HG03139 (cell line): ENCODE measurements at regions not wholly inside any gene's neighbourhood (a gene's known extent, or its start where the extent isn't known, plus 50 kb on each side); places are given as distances from the start of the nearest gene placed in this dataset.
"Not testable (repeated sequence)": the region's sequence is repeated elsewhere in the genome, so short reads cannot be mapped to it uniquely, and the experiment has no call there.

Experiments used
- ATAC-seq: cut with Tn5 transposase; IDR thresholded peaks from one replicate; pipeline ENCODE4 v1.9.1; 2021; ENCODE audit not compliant: unreplicated experiment

DNA sequence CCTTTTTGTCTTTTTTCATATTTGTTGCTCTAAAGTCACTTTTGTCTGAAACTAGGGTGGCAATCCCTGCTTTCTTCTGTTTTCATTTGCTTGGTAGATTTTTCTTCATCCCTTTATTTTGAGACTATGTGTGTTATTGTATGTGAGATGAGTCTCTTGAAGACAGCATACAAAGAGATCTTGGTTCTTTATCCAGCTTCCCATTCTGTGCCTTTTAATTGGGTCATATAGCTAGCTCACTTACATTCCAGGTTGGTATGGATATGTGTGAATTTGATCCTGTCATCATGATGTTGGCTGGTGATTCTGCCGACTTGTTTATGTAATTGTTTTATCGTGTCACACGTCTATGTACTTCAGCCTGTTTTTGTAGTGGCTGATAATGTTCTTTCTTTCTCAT, 267.7 kb upstream of the MGAT4C start:
- ATAC-seq = no peak

DNA sequence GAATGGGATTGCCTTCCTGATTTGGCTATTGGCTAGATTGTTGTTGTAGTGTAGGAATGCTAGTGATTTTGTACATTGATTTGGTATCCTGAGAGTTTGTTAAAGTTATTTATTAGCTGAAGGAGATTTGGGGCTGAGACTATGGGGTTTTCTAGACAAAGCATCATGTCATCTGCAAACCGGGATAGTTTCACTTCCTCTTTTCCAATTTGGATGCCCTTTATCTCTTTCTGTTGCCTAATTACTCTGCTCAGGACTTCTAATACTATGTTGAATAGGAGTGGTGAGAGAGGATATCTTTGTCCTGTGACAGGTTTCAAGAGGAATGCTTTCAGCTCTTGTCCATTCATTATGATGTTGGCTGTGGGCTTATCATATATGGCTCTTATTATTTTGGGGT, 265.7 kb upstream of the MGAT4C start:
- no peak for ATAC-seq

DNA sequence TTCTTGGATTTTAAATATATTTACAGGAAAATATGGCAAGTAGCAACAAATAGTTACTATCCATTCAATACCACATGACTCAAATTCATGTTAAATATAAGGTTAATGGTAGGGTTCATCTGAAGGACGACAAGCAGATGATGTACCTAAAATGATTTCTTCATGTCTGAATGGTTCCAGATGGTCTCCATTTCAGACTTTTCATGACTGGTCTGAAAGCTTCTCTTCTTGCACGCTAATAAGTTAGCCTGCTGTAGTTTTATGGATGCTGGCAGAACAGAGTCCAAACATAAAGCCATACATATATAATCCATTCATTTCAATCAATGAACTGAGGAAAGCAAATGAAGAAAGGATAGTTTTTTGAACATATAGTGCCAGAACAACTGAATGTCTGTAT, 257.0 kb upstream of the MGAT4C start:
- ATAC-seq = no peak

DNA sequence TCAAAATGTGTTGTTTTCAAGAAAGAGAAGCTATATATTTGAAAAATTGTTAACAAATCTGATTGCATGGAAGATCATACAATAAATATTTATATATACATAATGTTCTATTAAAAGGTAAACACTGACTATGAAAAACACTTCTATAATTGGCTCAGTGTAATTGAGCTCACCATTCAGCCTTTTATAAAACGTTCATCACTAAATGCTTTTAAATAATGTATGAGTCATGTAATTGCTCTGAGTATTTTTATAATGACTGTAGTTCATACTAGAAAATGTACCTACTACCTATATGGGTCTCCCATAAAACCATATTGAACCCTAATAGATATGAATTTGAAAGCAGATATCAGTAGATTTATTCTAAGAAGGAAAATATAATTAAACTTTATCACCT, 240.4 kb upstream of the MGAT4C start:
- no peak for ATAC-seq

DNA sequence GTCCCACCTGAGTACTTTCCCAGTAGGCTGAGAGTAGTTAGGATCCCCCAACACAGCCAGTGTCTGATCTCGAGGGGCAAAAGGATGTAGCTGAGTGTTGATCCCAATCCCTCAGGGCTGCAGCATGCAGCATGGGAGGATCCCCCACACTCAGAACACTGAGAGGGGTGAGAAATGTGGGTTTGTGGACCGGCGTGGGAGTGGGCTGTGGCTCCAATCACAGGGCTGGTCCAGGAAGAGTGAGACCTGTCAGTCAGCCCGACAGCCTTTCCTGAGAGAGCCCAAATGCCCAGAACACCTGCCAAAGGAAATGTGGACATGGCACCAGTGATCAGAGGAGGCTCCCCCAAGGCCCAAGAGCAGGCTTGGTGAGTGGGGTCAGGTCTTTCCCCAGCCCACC, 228.3 kb upstream of the MGAT4C start:
- ATAC-seq = no peak

DNA sequence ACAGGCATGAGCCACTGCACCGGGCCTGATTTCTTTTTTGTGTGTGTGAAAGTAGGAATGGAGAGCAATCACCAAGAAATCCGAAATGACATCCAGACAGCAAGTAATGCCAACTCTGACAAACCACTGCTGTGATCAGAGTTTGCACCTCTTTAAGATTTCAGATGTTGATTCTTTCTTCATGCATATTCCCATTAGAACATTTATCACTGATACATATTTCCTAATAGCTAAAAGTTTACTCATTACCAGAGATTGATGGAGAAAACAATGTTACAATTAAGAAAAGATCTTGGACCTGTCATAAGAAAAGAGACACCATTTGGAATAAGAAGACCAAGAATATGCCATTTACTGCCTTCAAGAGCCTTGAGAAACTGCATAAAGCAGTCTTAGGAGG, 217.0 kb upstream of the MGAT4C start:
- no peak for ATAC-seq

DNA sequence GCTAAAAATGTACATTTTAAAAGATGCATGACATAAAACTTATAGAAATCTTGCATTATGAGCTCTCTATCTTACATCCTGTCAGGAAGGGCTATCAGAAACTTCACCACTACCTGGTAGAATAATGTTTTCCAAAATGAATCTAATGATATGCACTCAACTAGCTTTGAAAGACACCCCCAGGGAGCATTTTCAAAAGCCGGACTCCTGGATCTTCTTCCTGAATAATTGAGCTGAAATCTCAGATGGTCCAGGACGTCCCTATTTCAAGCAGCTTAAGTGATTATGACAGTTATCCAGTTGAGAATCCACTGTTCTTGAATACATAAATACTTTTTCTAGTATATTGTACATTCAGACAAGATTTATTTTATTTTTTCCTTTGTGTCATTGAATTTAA, 200.6 kb upstream of the MGAT4C start:
- no peak for ATAC-seq

DNA sequence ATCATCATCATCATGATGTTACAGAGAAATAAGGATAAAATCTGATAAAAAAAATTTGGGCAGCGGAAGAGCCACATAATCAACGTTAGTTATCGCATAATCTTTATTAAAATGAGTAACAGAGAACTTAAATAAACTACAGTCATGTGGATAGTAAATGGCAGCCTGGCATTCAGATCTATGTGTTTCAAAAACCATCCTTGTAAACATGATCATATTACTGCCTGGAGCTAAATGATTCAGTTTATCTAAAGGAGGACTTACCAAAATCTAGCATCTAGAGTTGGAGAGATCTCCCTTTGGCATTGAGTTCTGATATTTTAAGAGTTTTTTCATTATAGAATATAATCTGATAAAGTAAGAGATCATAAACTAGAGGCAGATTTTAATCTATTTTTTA, 200.1 kb upstream of the MGAT4C start:
- ATAC-seq = no peak

DNA sequence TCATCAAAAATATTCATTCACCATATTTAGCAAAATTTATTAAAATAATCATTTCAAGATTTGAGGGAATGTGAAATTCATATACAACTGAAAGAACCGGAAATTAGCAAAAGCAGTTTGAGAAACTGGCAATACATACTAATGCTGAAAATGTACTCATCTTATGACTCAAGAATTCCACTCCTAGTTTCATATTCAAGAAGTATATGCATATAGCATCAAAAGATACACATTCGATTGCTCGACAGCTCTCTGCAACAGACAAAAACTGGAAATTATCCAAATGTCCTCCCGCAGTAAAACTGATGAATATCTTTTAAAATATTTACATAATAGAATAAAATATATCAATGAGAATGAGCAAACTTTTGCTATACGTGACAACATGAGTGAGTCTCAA, 189.2 kb upstream of the MGAT4C start:
- no peak for ATAC-seq

DNA sequence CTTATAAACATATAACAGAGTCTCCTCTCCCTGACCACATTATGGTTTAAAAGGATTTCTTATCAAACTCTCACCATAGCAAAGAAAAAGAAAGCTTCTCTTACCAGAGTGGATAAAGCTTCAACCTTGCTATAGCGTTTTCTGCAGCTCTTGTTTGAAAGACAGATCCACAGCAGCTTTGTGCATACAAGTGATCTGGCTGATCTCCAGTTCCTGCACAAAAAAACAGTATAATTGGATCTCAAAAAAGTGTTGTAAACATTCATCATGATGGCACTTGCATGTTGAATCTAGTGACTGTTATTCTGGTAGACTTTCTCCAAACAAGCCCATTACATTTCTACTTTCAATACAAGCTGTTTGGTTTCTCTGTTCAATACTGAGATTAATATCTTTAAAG, 178.9 kb upstream of the MGAT4C start:
- ATAC-seq = no peak

DNA sequence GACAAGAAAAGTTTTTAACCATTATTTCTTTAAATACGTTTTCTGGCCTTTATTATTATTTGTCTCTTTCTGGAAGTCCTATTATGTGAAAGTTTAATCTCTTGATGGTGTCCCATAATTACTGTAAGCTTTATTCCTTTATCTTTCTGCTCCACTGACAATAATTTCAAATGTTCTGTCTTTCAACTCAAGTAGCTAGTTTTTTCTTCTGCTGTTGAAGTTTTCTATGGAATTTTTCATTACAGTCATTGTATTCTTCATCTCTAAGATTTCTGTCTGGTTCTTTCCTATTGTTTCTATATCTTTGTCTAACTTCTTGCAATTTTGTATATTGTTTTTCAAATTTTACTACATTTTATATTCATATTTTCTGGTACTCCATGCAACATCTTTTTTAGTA, 173.6 kb upstream of the MGAT4C start:
- ATAC-seq = no peak

DNA sequence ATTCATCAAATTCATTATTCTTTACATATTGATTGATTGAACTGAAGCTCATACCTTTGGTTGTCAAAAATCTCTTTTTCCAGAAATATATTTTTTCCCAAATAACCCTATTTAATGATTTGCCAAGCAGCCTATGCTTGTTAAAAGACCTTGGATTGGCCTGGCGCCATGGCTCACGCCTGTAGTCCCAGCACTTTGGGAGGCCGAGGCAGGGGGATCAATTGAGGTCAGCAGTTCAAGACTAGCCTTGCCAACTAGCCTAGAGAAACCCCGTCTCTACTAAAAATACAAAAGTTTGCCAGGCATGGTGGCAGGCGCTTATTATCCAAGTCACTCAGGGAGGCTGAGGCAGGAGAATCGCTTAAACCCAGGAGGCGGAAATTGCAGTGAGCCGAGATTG, 165.1 kb upstream of the MGAT4C start:
- no peak for ATAC-seq

DNA sequence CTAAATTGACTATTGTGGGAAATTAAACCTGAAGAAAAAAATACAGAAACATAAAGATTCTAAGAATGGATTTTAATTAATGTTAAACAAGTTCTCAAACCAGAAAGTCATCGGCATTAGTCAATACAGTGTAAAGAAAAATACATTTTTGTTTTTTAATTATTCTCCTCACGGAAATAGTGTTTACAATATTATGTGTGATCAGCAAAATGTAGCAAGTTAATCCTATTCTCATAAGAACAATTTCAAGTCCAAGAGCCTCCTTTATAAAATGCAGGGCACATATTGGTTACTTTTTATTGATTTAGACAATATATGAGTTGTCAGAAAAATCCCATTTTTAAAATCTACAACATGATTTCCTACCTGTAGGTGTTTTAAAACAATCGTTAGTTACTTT, 158.0 kb upstream of the MGAT4C start:
- ATAC-seq = no peak

DNA sequence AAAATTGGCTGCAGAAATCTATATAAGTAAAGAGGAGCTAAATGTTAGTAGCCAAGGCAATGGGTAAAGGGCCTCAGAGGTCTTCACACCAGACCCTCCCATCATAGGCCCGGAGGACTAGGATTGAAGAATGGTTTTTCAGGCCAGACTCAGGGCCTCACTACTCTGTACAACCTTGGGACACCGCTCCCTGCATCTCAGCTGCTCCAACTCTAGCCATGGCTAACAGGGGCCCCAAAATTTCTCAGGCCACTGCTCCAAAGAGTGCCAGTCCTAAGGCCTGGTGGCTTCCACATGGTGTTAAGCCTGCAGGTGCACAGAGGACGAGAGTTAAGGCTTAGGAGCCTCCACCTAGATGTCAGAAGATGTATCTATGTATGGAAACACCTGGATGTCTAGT, 155.5 kb upstream of the MGAT4C start:
- no peak for ATAC-seq

DNA sequence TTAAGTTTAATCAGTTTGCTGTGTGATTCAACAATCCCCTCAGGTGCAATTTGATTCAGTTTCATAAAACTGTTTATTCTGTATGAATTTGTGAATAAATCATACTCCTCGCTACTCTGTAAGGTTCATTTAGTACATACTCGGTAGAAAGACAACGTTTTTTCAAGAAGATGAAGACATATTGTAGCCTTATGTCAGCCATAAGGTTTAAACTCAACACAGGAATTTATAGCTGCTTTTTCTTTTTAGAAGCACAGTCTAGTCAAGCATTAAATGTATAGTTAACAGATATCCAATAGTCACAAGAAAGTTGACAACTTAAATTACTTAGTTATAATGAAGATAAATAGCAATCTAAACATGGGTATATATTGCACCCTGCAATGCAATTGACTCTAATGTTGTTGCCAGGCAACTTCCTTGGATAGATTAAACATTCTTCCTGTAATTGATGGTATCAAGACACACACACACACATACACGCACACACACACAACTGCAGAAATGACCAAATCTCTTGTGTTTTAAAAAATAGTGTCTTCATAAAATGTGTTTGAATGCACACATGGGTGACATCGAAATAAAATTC, 151.5 kb upstream of the MGAT4C start:
- ATAC-seq = no peak

DNA sequence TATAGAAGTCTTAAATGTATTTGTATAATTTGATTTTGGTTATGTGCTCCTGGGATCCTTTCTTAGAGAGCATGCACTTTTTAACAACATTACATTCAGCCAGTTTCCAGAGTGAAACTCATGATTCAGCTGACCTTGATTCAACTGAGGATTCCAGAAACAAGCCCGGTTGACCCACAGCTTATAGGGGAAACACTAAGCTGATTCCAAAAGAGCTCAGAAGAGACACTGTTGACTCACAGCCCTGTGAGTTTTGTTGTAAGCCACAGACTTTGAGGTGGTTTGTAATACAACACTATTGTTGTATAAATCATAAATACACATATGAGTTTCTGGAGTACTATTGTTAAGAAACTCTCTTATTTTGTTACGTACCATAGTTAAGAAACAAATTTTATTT, 133.8 kb upstream of the MGAT4C start:
- no peak for ATAC-seq

DNA sequence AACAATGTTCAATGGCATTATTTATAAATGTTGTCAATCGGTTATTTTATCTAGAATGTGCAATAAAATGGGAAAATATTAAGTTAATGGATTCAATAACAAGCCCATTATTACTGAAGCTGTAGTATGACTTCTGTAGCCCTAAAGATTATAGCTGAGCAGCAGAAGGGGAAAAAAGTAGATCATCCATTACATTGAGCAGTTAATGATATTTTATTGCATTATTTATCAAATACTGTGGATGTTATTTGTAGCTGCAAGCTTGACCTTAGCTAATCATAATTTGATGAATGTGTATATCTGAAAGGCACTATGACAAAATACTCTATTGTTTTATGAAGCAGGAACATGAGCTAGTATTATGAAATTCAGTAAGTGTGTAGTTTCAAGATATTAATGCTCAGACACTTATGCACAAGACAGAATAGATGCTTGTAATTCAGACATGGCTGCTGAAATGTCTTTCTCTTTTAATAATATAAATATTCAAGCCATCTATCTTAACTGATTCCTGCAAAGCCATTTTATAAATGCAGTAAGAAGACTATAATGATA, 131.5 kb upstream of the MGAT4C start:
- ATAC-seq = no peak

DNA sequence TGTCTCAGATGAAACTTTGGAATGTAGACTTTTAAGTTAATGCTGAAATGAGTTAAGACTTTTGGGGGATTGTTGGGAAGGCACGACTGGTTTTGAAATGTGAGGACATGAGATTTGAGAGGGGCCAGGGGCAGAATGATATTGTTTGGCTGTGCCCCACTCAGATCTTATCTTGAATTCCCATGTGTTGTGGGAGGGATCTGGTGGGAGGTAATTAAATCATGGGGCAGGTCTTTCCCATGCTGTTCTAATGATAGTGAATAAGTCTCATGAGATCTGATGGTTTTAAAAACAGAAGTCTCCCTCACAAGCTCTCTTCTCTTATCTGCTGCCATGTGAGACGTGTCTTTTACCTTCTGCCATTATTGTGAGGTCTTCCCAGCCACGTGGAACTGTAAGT, 127.6 kb upstream of the MGAT4C start:
- not testable (repeated sequence) for ATAC-seq

DNA sequence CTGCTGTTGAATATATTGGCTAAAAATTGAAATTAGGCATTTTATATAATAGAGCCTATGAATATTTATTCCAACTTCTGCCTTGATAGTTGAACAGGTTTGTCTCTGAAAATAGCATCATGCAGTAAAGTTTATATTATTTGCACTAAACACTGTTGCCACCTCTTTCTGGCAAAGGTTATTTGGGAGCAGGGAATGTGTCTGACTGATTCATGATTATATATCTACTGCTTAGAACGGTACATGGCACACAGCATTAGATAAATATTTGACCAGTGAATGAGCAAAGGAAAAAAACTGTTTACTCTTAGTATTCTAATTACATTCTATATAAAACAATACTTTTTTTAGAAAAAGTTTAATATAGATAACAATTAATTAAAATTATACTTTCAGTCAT, 123.1 kb upstream of the MGAT4C start:
- no peak for ATAC-seq

DNA sequence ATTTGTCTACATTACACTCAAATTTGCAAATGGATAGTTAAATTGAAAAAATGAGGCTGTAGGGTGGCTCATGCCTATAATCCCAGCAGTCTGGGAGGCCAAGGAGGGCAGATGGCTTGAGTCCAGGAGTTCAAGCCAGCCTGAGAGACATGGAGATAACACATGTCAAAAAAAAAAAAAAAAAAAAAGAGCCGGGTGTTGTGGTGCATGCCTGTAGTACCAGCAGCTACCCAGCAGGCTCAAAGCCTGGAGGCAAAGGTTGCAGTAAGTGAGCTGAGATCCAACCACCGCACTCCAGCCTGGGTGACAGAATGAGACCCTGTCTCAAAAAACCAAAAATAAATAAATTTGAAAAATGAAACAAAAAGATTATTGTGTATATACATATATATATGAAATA, 119.9 kb upstream of the MGAT4C start:
- no peak for ATAC-seq

DNA sequence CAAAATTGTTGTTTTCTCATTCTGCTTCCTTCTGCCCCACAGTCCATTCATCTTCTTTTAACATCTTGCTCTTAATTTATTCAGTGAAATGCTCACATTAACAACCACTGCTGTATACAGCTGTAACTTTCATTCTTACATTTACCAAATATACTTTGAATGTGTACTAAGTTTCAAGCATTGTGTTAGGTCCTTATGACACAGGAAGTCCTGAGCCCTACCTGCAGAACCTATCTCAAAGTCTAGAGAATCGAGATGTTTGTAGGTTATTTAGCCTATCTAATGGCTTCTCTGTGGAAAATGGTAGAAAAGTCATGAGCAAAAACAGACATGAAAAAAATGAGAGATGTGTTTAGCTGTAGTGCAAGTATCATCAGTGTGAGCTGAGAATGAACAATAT, 117.6 kb upstream of the MGAT4C start:
- ATAC-seq = no peak

DNA sequence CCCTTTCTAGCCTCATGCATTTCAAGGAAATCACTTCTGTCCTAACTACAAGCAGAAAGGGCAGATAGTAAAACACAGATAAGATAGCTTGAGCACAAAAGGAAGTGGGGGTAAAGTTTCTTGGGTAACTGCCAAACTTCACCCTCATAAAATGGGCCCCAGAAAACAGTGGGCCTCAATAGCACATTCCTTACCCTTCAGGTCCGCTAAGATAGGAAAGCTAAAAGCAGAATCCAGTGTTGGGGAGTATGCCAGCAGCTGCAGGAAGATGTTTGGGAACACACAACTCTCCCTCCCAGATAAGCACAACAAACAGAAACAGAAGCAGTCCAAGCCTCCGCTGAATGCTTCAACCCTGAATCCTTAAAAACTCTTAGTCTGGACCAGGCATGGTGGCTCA, 110.9 kb upstream of the MGAT4C start:
- no peak for ATAC-seq

DNA sequence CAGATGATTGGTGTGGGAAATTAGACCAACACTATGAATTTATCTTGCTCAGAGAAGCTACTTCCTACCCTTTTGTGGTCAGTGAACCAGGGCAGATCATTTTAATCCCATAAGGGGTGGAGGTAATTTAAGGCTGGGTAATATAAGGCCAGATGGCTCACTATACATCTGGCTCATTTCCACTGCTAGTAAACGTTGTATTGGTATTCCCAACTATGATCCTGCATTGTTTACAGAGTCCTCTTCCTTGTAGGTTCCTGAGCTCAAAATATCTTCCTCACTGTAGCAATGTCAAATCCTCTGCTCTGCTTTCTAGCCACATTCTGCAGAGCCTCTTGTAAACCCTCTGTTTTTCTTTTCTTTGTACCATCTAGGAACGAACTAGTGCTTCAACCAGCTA, 93.0 kb upstream of the MGAT4C start:
- no peak for ATAC-seq
